DND-41 (cell line): ENCODE measurements at regions not wholly inside any gene's neighbourhood (a gene's known extent, or its start where the extent isn't known, plus 50 kb on each side); places are given as distances from the start of the nearest gene placed in this dataset.

ENCODE experiments used
- ATAC-seq: fragments of 200-7000 bp; cut with Tn5 transposase; 3 replicates; pipeline ENCODE4 v1.9.1; 2021; ENCODE audit warnings: low read depth; ENCODE audit not compliant: insufficient read depth
- DNase-seq: peaks from one replicate; pipeline ENCODE4 v3.0.0-alpha.2; 2020
- H2AFZ ChIP-seq: 2 replicates; pipeline ENCODE4 v1.6.0; 2012; ENCODE audit warnings: low read depth, low read length
- H3K27ac ChIP-seq: 2 replicates; pipeline ENCODE4 v1.5.1; 2012; ENCODE audit warnings: low read length, inconsistent platforms
- H3K27me3 ChIP-seq: fragments of 200-600 bp; sonication (generic); 2 replicates; pipeline ENCODE4 v1.6.0; 2012; ENCODE audit warnings: low read length, mild to moderate bottlenecking, inconsistent platforms; ENCODE audit not compliant: insufficient read depth, poor library complexity
- H3K36me3 ChIP-seq: 2 replicates; pipeline ENCODE4 v1.5.1; 2012; ENCODE audit warnings: low read length, inconsistent platforms; ENCODE audit not compliant: insufficient read depth
- H3K4me1 ChIP-seq: 2 replicates; pipeline ENCODE4 v1.5.1; 2012; ENCODE audit warnings: mild to moderate bottlenecking, low read length; ENCODE audit not compliant: insufficient read depth
- H3K4me2 ChIP-seq: 2 replicates; pipeline ENCODE4 v1.6.0; 2012; ENCODE audit warnings: mild to moderate bottlenecking, moderate library complexity, low read length, inconsistent platforms; ENCODE audit not compliant: insufficient read depth
- H3K4me3 ChIP-seq, 2 experiments: fragments of 200-600 bp in 1 of 2; shearing (Covaris generic) in 1 of 2; 2 replicates each; pipeline ENCODE4 v1.5.1; 2012 to 2016; ENCODE audit warnings: inconsistent platforms in 2 of 2, low read length in 2 of 2, mild to moderate bottlenecking in 2 of 2, low read depth in 1 of 2, moderate library complexity in 1 of 2
- H3K79me2 ChIP-seq: 2 replicates; pipeline ENCODE4 v1.6.0; 2012; ENCODE audit warnings: low read length, inconsistent platforms; ENCODE audit not compliant: insufficient read depth
- H3K9ac ChIP-seq: 2 replicates; pipeline ENCODE4 v1.6.0; 2012; ENCODE audit warnings: low read depth, mild to moderate bottlenecking, inconsistent platforms, low read length, moderate library complexity
- H3K9me3 ChIP-seq: 2 replicates; pipeline ENCODE4 v1.5.1; 2012; ENCODE audit warnings: low read length, moderate library complexity, mild to moderate bottlenecking, inconsistent platforms; ENCODE audit not compliant: insufficient read depth, severe bottlenecking
- H4K20me1 ChIP-seq: 2 replicates; pipeline ENCODE4 v1.6.0; 2012; ENCODE audit warnings: low read length; ENCODE audit not compliant: insufficient read depth
- CTCF ChIP-seq: IDR thresholded peaks from 2 replicates; pipeline ENCODE4 v1.5.1; 2012; ENCODE audit warnings: borderline replicate concordance, low read length, moderate library complexity, mild to moderate bottlenecking; ENCODE audit not compliant: poor library complexity, severe bottlenecking; ENCODE audit errors: extremely low read depth
- EZH2 ChIP-seq: IDR thresholded peaks from 3 replicates; pipeline ENCODE4 v1.6.1; 2012; ENCODE audit warnings: borderline replicate concordance, low read depth, mild to moderate bottlenecking, moderate library complexity, low read length, inconsistent platforms; ENCODE audit not compliant: severe bottlenecking

GRCh38 chr6:100116411-100117194, 122.6 kb upstream of the MCHR2 start:
- Histone ChIP-seq H3K9me3 (no peaks in the 10 kb centered on the region), H3K4me3 (no peak overlapping the region), H3K4me1 (peaks cover 30% of the 10 kb centered on the region), H3K4me2 (no peak overlapping the region), H3K9ac (no peak overlapping the region), H2AFZ (peak overlapping the region; percentile 19; the same call in 1 of the 2 replicates), H3K36me3 (no peaks in the 10 kb centered on the region), H3K27ac (peak overlapping the region; percentile 14), H3K27me3 (no peaks in the 10 kb centered on the region), H3K79me2 (no peaks in the 10 kb centered on the region), H4K20me1 (no peaks in the 10 kb centered on the region)
- DNase-seq (peak; percentile 65), ATAC-seq (peak; percentile 90)
- TF ChIP-seq CTCF = peak; percentile 89
- TF ChIP-seq EZH2 = no peak

DNA sequence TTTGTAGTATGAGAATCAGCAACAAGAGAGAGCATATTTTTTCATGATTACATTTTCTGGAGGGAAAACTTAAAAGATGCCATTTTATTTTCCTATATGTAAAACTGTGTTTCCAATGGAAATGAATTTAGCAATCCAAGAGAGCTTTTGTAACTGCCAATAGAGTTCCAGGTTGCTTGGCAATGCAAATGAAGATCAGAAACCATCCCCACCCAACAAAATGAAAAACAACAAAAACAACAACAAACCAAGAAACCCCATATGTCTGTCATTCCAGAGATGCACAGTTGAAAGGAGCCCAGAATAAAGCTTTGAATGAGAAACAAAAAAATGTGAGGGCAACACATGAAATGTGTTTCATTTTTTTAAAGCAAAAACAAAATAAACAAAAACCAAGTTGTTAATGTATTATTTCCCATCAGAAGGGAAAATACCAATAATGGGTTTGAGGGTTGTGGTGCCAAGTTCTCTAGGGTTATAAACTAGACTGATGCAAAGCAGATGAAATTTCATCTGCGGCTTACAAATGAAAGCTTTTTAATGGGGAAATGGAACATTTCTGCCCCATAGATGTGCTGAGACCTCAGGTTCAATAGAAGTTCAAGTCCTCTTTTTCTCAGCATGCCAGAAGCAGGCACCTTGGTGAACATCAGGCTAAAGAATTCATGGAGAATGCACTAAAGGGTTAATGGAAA, 121.5 kb upstream of the MCHR2 start:
- no peaks in the 10 kb centered on the region for H3K36me3 ChIP-seq
- H3K9me3 ChIP-seq = no peaks in the 10 kb centered on the region
- H3K27me3 ChIP-seq = no peaks in the 10 kb centered on the region
- DNase-seq (no peak), ATAC-seq (no peak)
- no peaks in the 10 kb centered on the region for H3K79me2 ChIP-seq
- H2AFZ ChIP-seq = no peak overlapping the region
- H3K27ac ChIP-seq = no peak overlapping the region
- H3K9ac ChIP-seq = no peak overlapping the region
- H3K4me2 ChIP-seq = no peak overlapping the region
- TF ChIP-seq EZH2 (no peak), CTCF (no peak)
- H3K4me3 ChIP-seq = no peak overlapping the region
- H3K4me1 ChIP-seq = peaks cover 20% of the 10 kb centered on the region
- H4K20me1 ChIP-seq = no peaks in the 10 kb centered on the region

GRCh38 chr6:100112855-100113508, 119.0 kb upstream of the MCHR2 start:
- TF ChIP-seq CTCF = no peak
- no peak for TF ChIP-seq EZH2

More at GRCh38 chr6:100112855-100113508, 119.0 kb upstream of the MCHR2 start:
- H2AFZ ChIP-seq = no peak overlapping the region
- no peak overlapping the region for H3K4me3 ChIP-seq
- no peaks in the 10 kb centered on the region for H3K9me3 ChIP-seq
- no peaks in the 10 kb centered on the region for H3K36me3 ChIP-seq
- H3K4me1 ChIP-seq = peaks cover 13% of the 10 kb centered on the region
- H3K27me3 ChIP-seq = no peaks in the 10 kb centered on the region
- no peaks in the 10 kb centered on the region for H3K79me2 ChIP-seq
- H3K27ac ChIP-seq = no peak overlapping the region
- ATAC-seq (no peak), DNase-seq (no peak)
- H3K4me2 ChIP-seq = no peak overlapping the region
- H3K9ac ChIP-seq = no peak overlapping the region
- H4K20me1 ChIP-seq = no peaks in the 10 kb centered on the region
